HCT116 (cell line): ENCODE measurements at regions not wholly inside any gene's neighbourhood (a gene's known extent, or its start where the extent isn't known, plus 50 kb on each side); places are given as distances from the start of the nearest gene placed in this dataset.

Experiments used
- ATF3 ChIP-seq: IDR thresholded peaks from 2 replicates; pipeline ENCODE4 v1.6.1; 2012
- CEBPB ChIP-seq: IDR thresholded peaks from 2 replicates; pipeline ENCODE4 v1.6.1; 2012; ENCODE audit warnings: low read depth
- CTCF ChIP-seq, 3 experiments: fragments of 200-600 bp in 1 of 3; sonication (generic) in 1 of 3; IDR thresholded peaks in 2 of 3; conservative IDR thresholded peaks in 1 of 3; 2 replicates each; pipeline ENCODE4 v1.5.1; 2012 to 2017; ENCODE audit warnings: low read depth in 2 of 3, low read length in 2 of 3, antibody characterized with exemption in 1 of 3, borderline replicate concordance in 1 of 3, control low read depth in 1 of 3, mild to moderate bottlenecking in 1 of 3, mixed read lengths in 1 of 3, mixed run types in 1 of 3, moderate library complexity in 1 of 3; ENCODE audit not compliant: insufficient read depth in 1 of 3
- ELF1 ChIP-seq: IDR thresholded peaks from 2 replicates; pipeline ENCODE4 v1.6.1; 2012; ENCODE audit warnings: low read depth, borderline replicate concordance
- EZH2phosphoT487 ChIP-seq: fragments of 200-600 bp; IDR thresholded peaks from 2 replicates; pipeline ENCODE4 v1.6.1; 2018; ENCODE audit warnings: antibody characterized with exemption, borderline replicate concordance
- JUND ChIP-seq: IDR thresholded peaks from 2 replicates; pipeline ENCODE4 v1.6.1; 2012
- POLR2A ChIP-seq: IDR thresholded peaks from 2 replicates; pipeline ENCODE4 v1.7.0; 2011; ENCODE audit warnings: borderline replicate concordance; ENCODE audit not compliant: insufficient read depth, insufficient read length; ENCODE audit errors: extremely low read depth
- SP1 ChIP-seq: IDR thresholded peaks from 2 replicates; pipeline ENCODE4 v1.6.1; 2012; ENCODE audit warnings: low read depth

GRCh38 chr14:95003099-95003960, 154.0 kb downstream of the DICER1 start:
- TF ChIP-seq CTCF (IDR thresholded peaks at IDR 0.05 in 2 of 3, conservative IDR thresholded peaks at IDR 0.05 in 1 of 3; ENCODE audit: borderline replicate concordance in 1 of 3, insufficient read depth in 1 of 3, low read depth in 2 of 3, low read length in 2 of 3) (no peak), POLR2A (no peak), EZH2phosphoT487 (no peak), CEBPB (no peak), ATF3 (no peak), JUND (no peak), ELF1 (no peak), SP1 (no peak)
